Ishikawa (cell line): ENCODE measurements at regions not wholly inside any gene's neighbourhood (a gene's known extent, or its start where the extent isn't known, plus 50 kb on each side); places are given as distances from the start of the nearest gene placed in this dataset.

Experiments
- CEBPB ChIP-seq: IDR thresholded peaks from 2 replicates; pipeline ENCODE4 v1.6.1; 2012
- EP300 ChIP-seq: IDR thresholded peaks from 2 replicates; pipeline ENCODE4 v1.6.1; 2012; ENCODE audit warnings: borderline replicate concordance
- FOXM1 ChIP-seq: IDR thresholded peaks from 2 replicates; pipeline ENCODE4 v1.6.1; 2012; ENCODE audit warnings: low read depth, borderline replicate concordance
- MAX ChIP-seq: IDR thresholded peaks from 2 replicates; pipeline ENCODE4 v1.6.1; 2012
- NFIC ChIP-seq: IDR thresholded peaks from 2 replicates; pipeline ENCODE4 v1.6.1; 2012
- RAD21 ChIP-seq: IDR thresholded peaks from 2 replicates; pipeline ENCODE4 v1.6.1; 2012; ENCODE audit warnings: low read depth
- REST ChIP-seq: IDR thresholded peaks from 2 replicates; pipeline ENCODE4 v1.6.1; 2012; ENCODE audit warnings: low read depth, mild to moderate bottlenecking
- TAF1 ChIP-seq: IDR thresholded peaks from 2 replicates; pipeline ENCODE4 v1.6.1; 2012; ENCODE audit warnings: low read depth, mild to moderate bottlenecking
- TCF12 ChIP-seq: IDR thresholded peaks from 2 replicates; pipeline ENCODE4 v1.6.1; 2012; ENCODE audit warnings: low read depth
- YY1 ChIP-seq: IDR thresholded peaks from 2 replicates; pipeline ENCODE4 v1.6.1; 2012; ENCODE audit warnings: low read depth
- ZBTB7A ChIP-seq: IDR thresholded peaks from 2 replicates; pipeline ENCODE4 v1.6.1; 2012; ENCODE audit warnings: low read depth

GRCh38 chr9:81078555-81078954 is 610.8 kb downstream of the TLE1 start:
- TF ChIP-seq CEBPB = no peak
- no peak for TF ChIP-seq REST
- TF ChIP-seq RAD21 = no peak
- TF ChIP-seq NFIC = no peak
- no peak for TF ChIP-seq MAX
- TF ChIP-seq TAF1 = no peak
- TF ChIP-seq TCF12 = no peak
- no peak for TF ChIP-seq FOXM1
- TF ChIP-seq ZBTB7A = no peak
- no peak for TF ChIP-seq EP300
- TF ChIP-seq YY1 = no peak
